Mesothelial cell of epicardium (in vitro differentiated cells): ENCODE measurements at regions not wholly inside any gene's neighbourhood (a gene's known extent, or its start where the extent isn't known, plus 50 kb on each side); places are given as distances from the start of the nearest gene placed in this dataset.

ENCODE experiments used
- DNase-seq, 2 experiments: peaks; one replicate each; pipeline ENCODE4 v3.0.0; 2021; ENCODE audit warnings: low spot score in 2 of 2; ENCODE audit not compliant: unreplicated experiment in 2 of 2
- H3K27ac Mint-ChIP-seq: 2 replicates; pipeline ENCODE4 v1.8.0; 2021; ENCODE audit warnings: mixed read lengths
- H3K27me3 Mint-ChIP-seq: 2 replicates; pipeline ENCODE4 v1.8.0; 2021; ENCODE audit warnings: low read depth, mixed read lengths
- H3K36me3 Mint-ChIP-seq: 2 replicates; pipeline ENCODE4 v1.8.0; 2021; ENCODE audit warnings: mixed read lengths
- H3K4me1 Mint-ChIP-seq: 2 replicates; pipeline ENCODE4 v1.8.0; 2021; ENCODE audit warnings: mixed read lengths
- H3K4me3 Mint-ChIP-seq: 2 replicates; pipeline ENCODE4 v1.8.0; 2021; ENCODE audit warnings: mild to moderate bottlenecking, moderate library complexity, mixed read lengths
- H3K9me3 Mint-ChIP-seq: 2 replicates; pipeline ENCODE4 v1.8.0; 2021; ENCODE audit warnings: mixed read lengths
- TF ChIP-seq, protein P1 (sequence below): fragments of 200-600 bp; sonication (generic); IDR thresholded peaks from one replicate; pipeline ENCODE4 v1.5.0; 2021; ENCODE audit warnings: antibody characterized with exemption; ENCODE audit not compliant: unreplicated experiment

- DNase-seq: no peak
- no peak overlapping the region for H3K4me3 Mint-ChIP-seq
- no peaks in the 10 kb centered on the region for H3K4me1 Mint-ChIP-seq
Measured at GRCh38 chr13:50378509-50379044, 363.3 kb downstream of the KCNRG start.

DNA sequence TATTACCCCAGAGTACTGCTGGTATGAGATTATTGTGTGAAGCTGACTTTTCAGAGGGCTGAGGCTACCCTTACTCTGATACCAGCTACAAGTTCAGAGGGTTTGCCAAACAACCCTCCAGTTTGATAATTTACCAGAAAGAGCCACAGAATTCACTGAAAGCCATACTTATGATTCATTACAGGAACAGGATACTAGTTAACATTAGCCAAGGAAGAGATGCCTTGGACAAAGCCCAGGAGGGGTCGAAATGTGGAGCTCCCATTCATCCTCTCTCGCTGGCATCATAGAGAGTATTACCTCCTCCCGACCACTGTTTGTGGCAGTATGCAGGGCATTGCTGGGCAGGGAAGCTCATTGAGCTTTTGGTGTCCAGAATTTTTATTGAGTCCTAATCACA, 364.3 kb downstream of the KCNRG start:
- DNase-seq: no peak
- H3K4me3 Mint-ChIP-seq: no peak overlapping the region
- TF ChIP-seq, protein P1, sequence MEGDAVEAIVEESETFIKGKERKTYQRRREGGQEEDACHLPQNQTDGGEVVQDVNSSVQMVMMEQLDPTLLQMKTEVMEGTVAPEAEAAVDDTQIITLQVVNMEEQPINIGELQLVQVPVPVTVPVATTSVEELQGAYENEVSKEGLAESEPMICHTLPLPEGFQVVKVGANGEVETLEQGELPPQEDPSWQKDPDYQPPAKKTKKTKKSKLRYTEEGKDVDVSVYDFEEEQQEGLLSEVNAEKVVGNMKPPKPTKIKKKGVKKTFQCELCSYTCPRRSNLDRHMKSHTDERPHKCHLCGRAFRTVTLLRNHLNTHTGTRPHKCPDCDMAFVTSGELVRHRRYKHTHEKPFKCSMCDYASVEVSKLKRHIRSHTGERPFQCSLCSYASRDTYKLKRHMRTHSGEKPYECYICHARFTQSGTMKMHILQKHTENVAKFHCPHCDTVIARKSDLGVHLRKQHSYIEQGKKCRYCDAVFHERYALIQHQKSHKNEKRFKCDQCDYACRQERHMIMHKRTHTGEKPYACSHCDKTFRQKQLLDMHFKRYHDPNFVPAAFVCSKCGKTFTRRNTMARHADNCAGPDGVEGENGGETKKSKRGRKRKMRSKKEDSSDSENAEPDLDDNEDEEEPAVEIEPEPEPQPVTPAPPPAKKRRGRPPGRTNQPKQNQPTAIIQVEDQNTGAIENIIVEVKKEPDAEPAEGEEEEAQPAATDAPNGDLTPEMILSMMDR: no peak
- peaks cover 11% of the 10 kb centered on the region for H3K36me3 Mint-ChIP-seq
- H3K27ac Mint-ChIP-seq: no peak overlapping the region
- no peaks in the 10 kb centered on the region for H3K27me3 Mint-ChIP-seq
- H3K4me1 Mint-ChIP-seq: no peaks in the 10 kb centered on the region
- H3K9me3 Mint-ChIP-seq: peaks cover 17% of the 10 kb centered on the region

More at GRCh38 chr13:50378509-50379044, 363.3 kb downstream of the KCNRG start:
- TF ChIP-seq, protein P1: no peak
- peaks cover 17% of the 10 kb centered on the region for H3K9me3 Mint-ChIP-seq
- H3K27ac Mint-ChIP-seq: no peak overlapping the region
- peaks cover 11% of the 10 kb centered on the region for H3K36me3 Mint-ChIP-seq
- H3K27me3 Mint-ChIP-seq: no peaks in the 10 kb centered on the region

DNA sequence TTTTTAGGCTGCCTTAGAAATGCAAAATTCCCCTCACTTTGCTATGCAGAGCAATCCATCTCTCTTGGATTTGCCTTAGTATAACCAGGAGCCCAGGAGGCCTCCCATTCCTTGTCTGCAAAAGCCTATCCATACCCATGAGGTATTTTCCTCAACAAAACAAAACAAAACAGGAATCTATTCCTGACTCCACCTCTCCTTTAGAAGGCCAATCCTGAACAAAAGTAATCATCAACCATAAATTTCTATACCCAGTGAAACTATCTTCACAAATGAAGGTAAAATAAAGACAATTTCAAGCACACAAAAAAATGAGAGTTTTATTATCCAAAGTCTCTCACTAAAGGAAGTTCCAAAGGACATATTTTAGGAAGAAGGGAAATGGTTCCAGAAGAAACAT, 365.7 kb downstream of the KCNRG start:
- Mint-ChIP-seq H3K36me3 (peaks cover 11% of the 10 kb centered on the region), H3K27ac (no peak overlapping the region), H3K4me3 (no peak overlapping the region), H3K4me1 (peaks cover 6% of the 10 kb centered on the region), H3K27me3 (no peaks in the 10 kb centered on the region), H3K9me3 (peaks cover 17% of the 10 kb centered on the region)
- no peak for DNase-seq
- TF ChIP-seq, protein P1: no peak

DNA sequence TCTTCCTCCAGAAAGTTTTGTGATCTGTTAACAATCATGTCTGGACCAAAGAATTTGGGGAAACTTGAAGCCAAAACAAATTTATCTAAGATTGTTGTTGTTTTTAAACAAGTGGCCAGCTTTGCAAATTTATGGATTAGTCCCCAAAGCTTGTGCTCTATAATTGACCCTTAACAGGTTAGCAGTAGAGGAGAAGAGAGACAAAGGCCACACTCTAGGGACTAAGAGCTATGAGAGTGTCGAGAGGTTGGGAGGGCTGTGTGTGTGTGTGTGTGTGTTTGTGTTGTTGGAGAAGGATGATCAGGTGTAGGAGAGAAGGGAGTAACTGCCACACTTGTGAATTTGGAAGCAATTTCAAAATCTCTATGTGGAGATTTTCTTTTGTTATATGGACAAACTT, 367.3 kb downstream of the KCNRG start:
- no peak overlapping the region for H3K27ac Mint-ChIP-seq
- H3K27me3 Mint-ChIP-seq: no peaks in the 10 kb centered on the region
- TF ChIP-seq, protein P1: no peak
- peaks cover 17% of the 10 kb centered on the region for H3K9me3 Mint-ChIP-seq
- H3K4me3 Mint-ChIP-seq: no peak overlapping the region
- DNase-seq: no peak
- peaks cover 20% of the 10 kb centered on the region for H3K4me1 Mint-ChIP-seq
- H3K36me3 Mint-ChIP-seq: peaks cover 11% of the 10 kb centered on the region

DNA sequence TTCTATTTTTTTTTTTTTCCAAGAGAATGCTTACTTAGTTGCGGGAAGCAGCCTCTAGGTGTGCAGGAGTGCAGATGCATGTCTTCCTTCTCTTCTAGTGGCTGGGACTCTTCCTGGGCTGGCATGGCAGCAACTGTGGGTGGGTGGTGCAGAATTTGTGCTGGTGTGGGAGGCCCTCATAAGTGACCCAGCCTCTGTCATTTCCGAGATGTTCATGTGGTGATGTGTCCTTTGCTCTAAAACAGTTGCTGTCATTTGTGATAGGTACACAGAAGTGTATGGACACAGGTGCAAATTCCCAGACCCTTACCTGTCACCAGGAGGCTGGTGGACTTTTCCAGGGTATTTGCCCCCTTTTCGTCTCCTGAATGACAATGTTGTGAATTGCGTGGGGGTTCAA, 367.7 kb downstream of the KCNRG start:
- H3K4me3 Mint-ChIP-seq: no peak overlapping the region
- H3K9me3 Mint-ChIP-seq: peaks cover 17% of the 10 kb centered on the region
- no peaks in the 10 kb centered on the region for H3K27me3 Mint-ChIP-seq
- peaks cover 21% of the 10 kb centered on the region for H3K4me1 Mint-ChIP-seq
- DNase-seq: no peak
- H3K36me3 Mint-ChIP-seq: peaks cover 11% of the 10 kb centered on the region
- TF ChIP-seq, protein P1: no peak
- no peak overlapping the region for H3K27ac Mint-ChIP-seq

GRCh38 chr13:50384724-50385123, 369.5 kb downstream of the KCNRG start:
- Mint-ChIP-seq H3K36me3 (peaks cover 11% of the 10 kb centered on the region), H3K27me3 (no peaks in the 10 kb centered on the region), H3K4me3 (no peak overlapping the region), H3K4me1 (peaks cover 21% of the 10 kb centered on the region), H3K9me3 (peaks cover 17% of the 10 kb centered on the region), H3K27ac (no peak overlapping the region)
- TF ChIP-seq, protein P1: no peak
- no peak for DNase-seq
